Testis (tissue), 2 donors: ENCODE measurements at regions not wholly inside any gene's neighbourhood (a gene's known extent, or its start where the extent isn't known, plus 50 kb on each side); places are given as distances from the start of the nearest gene placed in this dataset.

Experiments used
- DNase-seq: peaks from one replicate; pipeline ENCODE4 v3.0.0-alpha.2; 2019
- H3K27ac ChIP-seq, 2 donors: fragments of 200-600 bp; sonication (generic); one replicate each; pipeline ENCODE4 v1.5.1; 2019
- H3K27me3 ChIP-seq: fragments of 200-600 bp; sonication (generic); one replicate; pipeline ENCODE4 v1.5.1; 2019
- H3K36me3 ChIP-seq: fragments of 200-600 bp; sonication (generic); one replicate; pipeline ENCODE4 v1.5.1; 2017; ENCODE audit warnings: low read depth; ENCODE audit errors: missing control alignments
- H3K4me1 ChIP-seq: fragments of 200-600 bp; sonication (generic); one replicate; pipeline ENCODE4 v1.5.1; 2019
- H3K4me3 ChIP-seq, 2 donors: fragments of 200-600 bp; sonication (generic); one replicate each; pipeline ENCODE4 v1.5.1; 2017 to 2019
- H3K9me3 ChIP-seq: fragments of 200-600 bp; sonication (generic); one replicate; pipeline ENCODE4 v1.5.1; 2017
- CTCF ChIP-seq, 3 experiments: fragments of 450-650 bp in 2 of 3; fragments of 200-600 bp in 1 of 3; sonication (generic) in 1 of 3; IDR thresholded peaks; one replicate each; pipeline ENCODE4 v1.5.1; 2016 to 2019; ENCODE audit warnings: antibody characterized with exemption in 3 of 3, mild to moderate bottlenecking in 2 of 3, moderate library complexity in 1 of 3
- POLR2A ChIP-seq: fragments of 450-650 bp; IDR thresholded peaks from one replicate; pipeline ENCODE4 v1.6.1; 2017; ENCODE audit warnings: antibody characterized with exemption, mild to moderate bottlenecking, moderate library complexity
- WGBS, 2 donors: methylation state at CpG; one replicate each; pipeline ENCODE4 v1.1.5; 2018; 5-methylcytosine and 5-hydroxymethylcytosine counted together
- intact Hi-C: fragments of 100-400 bp; cut with DNase I; formaldehyde crosslinking; loops from one replicate; pipeline ENCODE4 v1.15.1; 2023; ENCODE audit warnings: low total_unique reads

- intact Hi-C loops: no loop called here
- 10 to 26% methylated on average over 2 to 4 of the region's 5 CpGs for WGBS, 2 donors
- H3K27ac ChIP-seq: no peak overlapping the region
- H3K9me3 ChIP-seq: no peaks in the 10 kb centered on the region
- no peaks in the 10 kb centered on the region for H3K4me1 ChIP-seq
- no peak for DNase-seq
- H3K27me3 ChIP-seq: no peaks in the 10 kb centered on the region
- TF ChIP-seq CTCF (IDR thresholded peaks at IDR 0.05) (no peak), POLR2A (no peak)
- no peak overlapping the region for H3K4me3 ChIP-seq
- H3K36me3 ChIP-seq: no peaks in the 10 kb centered on the region
Measured at GRCh38 chrX:6383917-6384316, 151.0 kb downstream of the VCX3A start.

GRCh38 chrX:6383488-6383887, 151.4 kb downstream of the VCX3A start:
- Histone ChIP-seq H3K36me3 (no peaks in the 10 kb centered on the region), H3K4me3 (no peak overlapping the region), H3K27ac (no peak overlapping the region), H3K4me1 (no peaks in the 10 kb centered on the region), H3K9me3 (no peaks in the 10 kb centered on the region), H3K27me3 (no peaks in the 10 kb centered on the region)
- no peak for TF ChIP-seq CTCF (IDR thresholded peaks at IDR 0.05)
- no peak for TF ChIP-seq POLR2A
- WGBS, 2 donors: 59 to 80% methylated on average over 2 to 3 of the region's 3 CpGs
- intact Hi-C loops: no loop called here
- no peak for DNase-seq

GRCh38 chrX:6382284-6382683, 152.6 kb downstream of the VCX3A start:
- H3K4me3 ChIP-seq: no peak overlapping the region
- H3K27ac ChIP-seq: no peak overlapping the region
- H3K36me3 ChIP-seq: no peaks in the 10 kb centered on the region
- H3K4me1 ChIP-seq: no peaks in the 10 kb centered on the region
- no peak for DNase-seq
- H3K27me3 ChIP-seq: no peaks in the 10 kb centered on the region
- no peak for TF ChIP-seq POLR2A
- no peak for TF ChIP-seq CTCF (IDR thresholded peaks at IDR 0.05)
- 81 to 84% methylated on average over 6 to 9 of the region's 9 CpGs for WGBS, 2 donors
- H3K9me3 ChIP-seq: no peaks in the 10 kb centered on the region
- intact Hi-C loops: no loop called here

- TF ChIP-seq POLR2A: no peak
- TF ChIP-seq CTCF (IDR thresholded peaks at IDR 0.05): no peak
- intact Hi-C loops: no loop called here
- Histone ChIP-seq H3K36me3 (no peaks in the 10 kb centered on the region), H3K4me3 (no peak overlapping the region), H3K4me1 (no peaks in the 10 kb centered on the region), H3K27ac (no peak overlapping the region), H3K27me3 (no peaks in the 10 kb centered on the region), H3K9me3 (no peaks in the 10 kb centered on the region)
- DNase-seq: no peak
- 54% methylated on average over 3 of the region's 3 CpGs for WGBS, 2 donors
Measured at GRCh38 chrX:6377103-6377764, 148.6 kb upstream of the NLGN4X start.

GRCh38 chrX:6374556-6374955, 145.9 kb upstream of the NLGN4X start:
- TF ChIP-seq CTCF (IDR thresholded peaks at IDR 0.05) (no peak), POLR2A (no peak)
- intact Hi-C loops: no loop called here
- WGBS, 2 donors: 75 to 81% methylated on average over 10 of the region's 10 CpGs
- Histone ChIP-seq H3K36me3 (no peaks in the 10 kb centered on the region), H3K9me3 (no peaks in the 10 kb centered on the region), H3K4me3 (no peak overlapping the region), H3K4me1 (no peaks in the 10 kb centered on the region), H3K27me3 (no peaks in the 10 kb centered on the region), H3K27ac (no peak overlapping the region)
- DNase-seq: no peak
